Naive thymus-derived CD4-positive, alpha-beta T cell (primary cell): ENCODE measurements at regions not wholly inside any gene's neighbourhood (a gene's known extent, or its start where the extent isn't known, plus 50 kb on each side); places are given as distances from the start of the nearest gene placed in this dataset.

Experiments used
- ATAC-seq: fragments of 150-1000 bp; cut with Tn5 transposase; 2 replicates; pipeline ENCODE4 v1.10.0; 2021; ENCODE audit warnings: mild to moderate bottlenecking, moderate library complexity
- CTCF ChIA-PET: fragments of 350-600 bp; sonication (Branson Sonifier 250); formaldehyde crosslinking; loops from one replicate; lab custom pipeline; 2021; ENCODE audit warnings: antibody characterized with exemption; lab: Charles Lee
- POLR2A ChIA-PET: fragments of 350-600 bp; sonication (Branson Sonifier 250); formaldehyde crosslinking; loops from one replicate; lab custom pipeline; 2021; ENCODE audit warnings: antibody characterized with exemption, inconsistent platforms; lab: Charles Lee
- DNase-seq, 9 donors: peaks; one replicate each; pipeline versions ENCODE4 v3.0.0 to v3.0.0-alpha.2; 2020 to 2022; ENCODE audit warnings: mixed read lengths in 1 of 9
- H3K27ac ChIP-seq: one replicate; pipeline ENCODE4 v1.7.0; 2013; ENCODE audit warnings: mild to moderate bottlenecking, low read depth, low read length, moderate library complexity
- H3K27me3 ChIP-seq, 2 donors: one replicate each; pipeline ENCODE4 v1.7.0; 2013; ENCODE audit warnings: low read length in 2 of 2, mild to moderate bottlenecking in 2 of 2, moderate library complexity in 2 of 2; ENCODE audit not compliant: control insufficient read depth in 2 of 2, insufficient read depth in 2 of 2
- H3K36me3 ChIP-seq, 3 experiments: 1 replicate in 2 of 3; 2 replicates in 1 of 3; pipeline ENCODE4 v1.7.0; 2013; ENCODE audit warnings: low read length in 3 of 3, mild to moderate bottlenecking in 3 of 3, moderate library complexity in 1 of 3; ENCODE audit not compliant: insufficient read depth in 3 of 3, control insufficient read depth in 2 of 3
- H3K4me1 ChIP-seq, 2 donors: one replicate each; pipeline ENCODE4 v1.7.0; 2013; ENCODE audit warnings: low read length in 2 of 2, mild to moderate bottlenecking in 2 of 2, moderate library complexity in 1 of 2; ENCODE audit not compliant: control insufficient read depth in 2 of 2, insufficient read depth in 2 of 2
- H3K4me3 ChIP-seq: 2 replicates; pipeline ENCODE4 v1.7.0; 2013; ENCODE audit warnings: mild to moderate bottlenecking, low read length
- H3K9me3 ChIP-seq, 3 experiments: 1 replicate in 2 of 3; 2 replicates in 1 of 3; pipeline ENCODE4 v1.7.0; 2013; ENCODE audit warnings: low read length in 3 of 3; ENCODE audit not compliant: control insufficient read depth in 2 of 3
- H3K27ac Mint-ChIP-seq, 9 donors: one replicate each; pipeline ENCODE4 v1.8.0; 2020 to 2022; ENCODE audit warnings: mixed read lengths in 9 of 9, mild to moderate bottlenecking in 8 of 9, moderate library complexity in 5 of 9, inconsistent platforms in 2 of 9
- H3K27me3 Mint-ChIP-seq, 5 donors: one replicate each; pipeline ENCODE4 v1.8.0; 2021 to 2022; ENCODE audit warnings: mixed read lengths in 5 of 5, mild to moderate bottlenecking in 1 of 5
- H3K36me3 Mint-ChIP-seq, 5 donors: one replicate each; pipeline ENCODE4 v1.8.0; 2020 to 2022; ENCODE audit warnings: mixed read lengths in 5 of 5, mild to moderate bottlenecking in 3 of 5, inconsistent platforms in 1 of 5
- H3K4me1 Mint-ChIP-seq, 7 donors: one replicate each; pipeline ENCODE4 v1.8.0; 2020 to 2022; ENCODE audit warnings: mixed read lengths in 7 of 7, mild to moderate bottlenecking in 3 of 7, inconsistent platforms in 1 of 7
- H3K4me3 Mint-ChIP-seq, 10 donors: one replicate each; pipeline ENCODE4 v1.8.0; 2020 to 2022; ENCODE audit warnings: mild to moderate bottlenecking in 10 of 10, mixed read lengths in 10 of 10, moderate library complexity in 6 of 10, inconsistent platforms in 2 of 10
- H3K9me3 Mint-ChIP-seq, 11 donors: one replicate each; pipeline ENCODE4 v1.8.0; 2020 to 2022; ENCODE audit warnings: mixed read lengths in 11 of 11, mild to moderate bottlenecking in 4 of 11, inconsistent platforms in 1 of 11, moderate library complexity in 1 of 11
- intact Hi-C, 2 donors: fragments of 100-400 bp; cut with micrococcal nuclease; formaldehyde crosslinking; loops; one replicate each; pipeline ENCODE4 v1.15.1; 2023

GRCh38 chr18:44232500-44232899, 448.2 kb upstream of the SETBP1 start:
- H3K27me3 ChIP-seq: no peaks in the 10 kb centered on the region
- Mint-ChIP-seq H3K27ac (no peak overlapping the region), H3K4me1 (no peaks in the 10 kb centered on the region), H3K4me3 (no peak overlapping the region), H3K36me3 (no peaks in the 10 kb centered on the region), H3K9me3 (peaks cover 0 to 10% (median 4%) of the 10 kb centered on the region in 11 donors), H3K27me3 (no peaks in the 10 kb centered on the region)
- intact Hi-C loops: no loop called here
- no peak overlapping the region for H3K27ac ChIP-seq
- no peaks in the 10 kb centered on the region for H3K9me3 ChIP-seq
- ChIA-PET CTCF (no interaction called here), POLR2A (no interaction called here)
- DNase-seq (no peak), ATAC-seq (no peak)
- H3K36me3 ChIP-seq: no peaks in the 10 kb centered on the region
- H3K4me1 ChIP-seq: no peaks in the 10 kb centered on the region
- H3K4me3 ChIP-seq: no peak overlapping the region

- H3K36me3 Mint-ChIP-seq: no peaks in the 10 kb centered on the region
- Histone ChIP-seq H3K4me1 (no peaks in the 10 kb centered on the region), H3K9me3 (no peaks in the 10 kb centered on the region), H3K4me3 (no peak overlapping the region), H3K27me3 (no peaks in the 10 kb centered on the region), H3K27ac (no peak overlapping the region), H3K36me3 (no peaks in the 10 kb centered on the region)
- DNase-seq (no peak), ATAC-seq (no peak)
- POLR2A ChIA-PET: no interaction called here
- no peaks in the 10 kb centered on the region for H3K27me3 Mint-ChIP-seq
- no peaks in the 10 kb centered on the region for H3K4me1 Mint-ChIP-seq
- no peak overlapping the region for H3K27ac Mint-ChIP-seq
- CTCF ChIA-PET: no interaction called here
- no peak overlapping the region for H3K4me3 Mint-ChIP-seq
- peaks cover 0 to 5% (median 1%) of the 10 kb centered on the region in 11 donors for H3K9me3 Mint-ChIP-seq
- intact Hi-C loops: no loop called here
Observed at GRCh38 chr18:44238454-44238853, 442.2 kb upstream of the SETBP1 start.

- peaks cover 0 to 5% (median 2%) of the 10 kb centered on the region in 11 donors for H3K9me3 Mint-ChIP-seq
- H3K9me3 ChIP-seq: no peaks in the 10 kb centered on the region
- no peak overlapping the region for H3K4me3 ChIP-seq
- no peaks in the 10 kb centered on the region for H3K36me3 ChIP-seq
- H3K27ac ChIP-seq: no peak overlapping the region
- intact Hi-C loops: no loop called here
- no peaks in the 10 kb centered on the region for H3K4me1 Mint-ChIP-seq
- H3K27me3 ChIP-seq: no peaks in the 10 kb centered on the region
- no peaks in the 10 kb centered on the region for H3K36me3 Mint-ChIP-seq
- no peaks in the 10 kb centered on the region for H3K4me1 ChIP-seq
- H3K27ac Mint-ChIP-seq: no peak overlapping the region
- DNase-seq: no peak
- no peaks in the 10 kb centered on the region for H3K27me3 Mint-ChIP-seq
- H3K4me3 Mint-ChIP-seq: no peak overlapping the region
- ChIA-PET CTCF (no interaction called here), POLR2A (no interaction called here)
- ATAC-seq: no peak
Observed at GRCh38 chr18:44238911-44239310, 441.8 kb upstream of the SETBP1 start.

GRCh38 chr18:44241020-44241419, 439.7 kb upstream of the SETBP1 start:
- Histone ChIP-seq H3K27ac (no peak overlapping the region), H3K9me3 (no peaks in the 10 kb centered on the region), H3K4me1 (no peaks in the 10 kb centered on the region), H3K4me3 (no peak overlapping the region), H3K36me3 (no peaks in the 10 kb centered on the region), H3K27me3 (no peaks in the 10 kb centered on the region)
- no peak overlapping the region for H3K27ac Mint-ChIP-seq
- DNase-seq (no peak), ATAC-seq (no peak)
- no peaks in the 10 kb centered on the region for H3K36me3 Mint-ChIP-seq
- peaks cover 0 to 7% (median 3%) of the 10 kb centered on the region in 11 donors for H3K9me3 Mint-ChIP-seq
- H3K27me3 Mint-ChIP-seq: no peaks in the 10 kb centered on the region
- H3K4me1 Mint-ChIP-seq: no peaks in the 10 kb centered on the region
- intact Hi-C loops: no loop called here
- H3K4me3 Mint-ChIP-seq: no peak overlapping the region
- ChIA-PET POLR2A (no interaction called here), CTCF (no interaction called here)

- Mint-ChIP-seq H3K27me3 (no peaks in the 10 kb centered on the region), H3K9me3 (peaks cover 0 to 6% (median 0%) of the 10 kb centered on the region in 11 donors), H3K36me3 (no peaks in the 10 kb centered on the region), H3K4me3 (no peak overlapping the region), H3K4me1 (no peaks in the 10 kb centered on the region), H3K27ac (no peak overlapping the region)
- intact Hi-C loops: no loop called here
- CTCF ChIA-PET: no interaction called here
- POLR2A ChIA-PET: no interaction called here
- Histone ChIP-seq H3K4me1 (no peaks in the 10 kb centered on the region), H3K9me3 (no peaks in the 10 kb centered on the region), H3K27me3 (no peaks in the 10 kb centered on the region), H3K27ac (no peak overlapping the region), H3K36me3 (no peaks in the 10 kb centered on the region), H3K4me3 (no peak overlapping the region)
- ATAC-seq (no peak), DNase-seq (no peak)
Observed at GRCh38 chr18:44245019-44245418, 435.7 kb upstream of the SETBP1 start.

- ChIA-PET CTCF (no interaction called here), POLR2A (no interaction called here)
- Mint-ChIP-seq H3K36me3 (no peaks in the 10 kb centered on the region), H3K9me3 (peaks cover 0 to 7% (median 2%) of the 10 kb centered on the region in 11 donors), H3K27me3 (no peaks in the 10 kb centered on the region), H3K4me3 (no peak overlapping the region), H3K27ac (no peak overlapping the region), H3K4me1 (no peaks in the 10 kb centered on the region)
- Histone ChIP-seq H3K9me3 (no peaks in the 10 kb centered on the region), H3K36me3 (no peaks in the 10 kb centered on the region), H3K27ac (no peak overlapping the region), H3K27me3 (no peaks in the 10 kb centered on the region), H3K4me3 (no peak overlapping the region), H3K4me1 (no peaks in the 10 kb centered on the region)
- DNase-seq: no peak
- intact Hi-C loops: no loop called here
- no peak for ATAC-seq
Observed at GRCh38 chr18:44246001-44246400, 434.7 kb upstream of the SETBP1 start.

- no peak for ATAC-seq
- no peak overlapping the region for H3K4me3 Mint-ChIP-seq
- intact Hi-C loops: no loop called here
- Histone ChIP-seq H3K36me3 (no peaks in the 10 kb centered on the region), H3K27me3 (no peaks in the 10 kb centered on the region), H3K27ac (no peak overlapping the region), H3K9me3 (peaks cover 0 to 3% (median 0%) of the 10 kb centered on the region in 3 experiments), H3K4me3 (no peak overlapping the region), H3K4me1 (no peaks in the 10 kb centered on the region)
- no peak for DNase-seq
- CTCF ChIA-PET: no interaction called here
- peaks cover 5 to 40% (median 19%) of the 10 kb centered on the region in 11 donors for H3K9me3 Mint-ChIP-seq
- POLR2A ChIA-PET: no interaction called here
- H3K27me3 Mint-ChIP-seq: peaks cover 0 to 5% (median 0%) of the 10 kb centered on the region in 5 donors
- no peak overlapping the region for H3K27ac Mint-ChIP-seq
- H3K36me3 Mint-ChIP-seq: peaks cover 0 to 15% (median 0%) of the 10 kb centered on the region in 5 donors
- no peaks in the 10 kb centered on the region for H3K4me1 Mint-ChIP-seq
Observed at GRCh38 chr18:44258086-44258485, 422.6 kb upstream of the SETBP1 start.
